HG03575 (cell line): ENCODE measurements at regions not wholly inside any gene's neighbourhood (a gene's known extent, or its start where the extent isn't known, plus 50 kb on each side); places are given as distances from the start of the nearest gene placed in this dataset.
"Not testable (repeated sequence)": the region's sequence is repeated elsewhere in the genome, so short reads cannot be mapped to it uniquely, and the experiment has no call there.

ENCODE experiments used
- ATAC-seq: cut with Tn5 transposase; IDR thresholded peaks from one replicate; pipeline ENCODE4 v1.9.1; 2021; ENCODE audit not compliant: unreplicated experiment, insufficient number of reproducible peaks, low FRiP score; ENCODE audit errors: extremely low read depth

DNA sequence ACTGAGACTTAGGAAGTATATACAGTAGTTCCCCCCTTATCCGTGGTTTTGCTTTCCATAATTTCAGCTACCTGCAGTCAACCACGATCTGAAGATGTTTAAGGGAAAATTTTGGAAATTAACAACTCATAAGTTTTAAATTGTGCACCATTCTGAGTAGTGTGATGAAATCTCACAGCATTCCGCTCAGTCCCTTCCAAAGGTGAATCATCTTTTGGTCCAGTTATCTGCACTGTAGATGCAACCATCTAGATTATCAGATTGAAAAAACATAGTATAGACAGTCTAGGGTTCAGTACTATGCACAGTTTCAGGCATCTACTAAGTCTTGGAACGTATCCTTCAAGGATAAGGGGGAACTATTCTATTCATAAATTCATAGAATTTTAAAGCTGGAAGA is 109.0 kb downstream of the ANXA3 start:
- ATAC-seq, result no peak

DNA sequence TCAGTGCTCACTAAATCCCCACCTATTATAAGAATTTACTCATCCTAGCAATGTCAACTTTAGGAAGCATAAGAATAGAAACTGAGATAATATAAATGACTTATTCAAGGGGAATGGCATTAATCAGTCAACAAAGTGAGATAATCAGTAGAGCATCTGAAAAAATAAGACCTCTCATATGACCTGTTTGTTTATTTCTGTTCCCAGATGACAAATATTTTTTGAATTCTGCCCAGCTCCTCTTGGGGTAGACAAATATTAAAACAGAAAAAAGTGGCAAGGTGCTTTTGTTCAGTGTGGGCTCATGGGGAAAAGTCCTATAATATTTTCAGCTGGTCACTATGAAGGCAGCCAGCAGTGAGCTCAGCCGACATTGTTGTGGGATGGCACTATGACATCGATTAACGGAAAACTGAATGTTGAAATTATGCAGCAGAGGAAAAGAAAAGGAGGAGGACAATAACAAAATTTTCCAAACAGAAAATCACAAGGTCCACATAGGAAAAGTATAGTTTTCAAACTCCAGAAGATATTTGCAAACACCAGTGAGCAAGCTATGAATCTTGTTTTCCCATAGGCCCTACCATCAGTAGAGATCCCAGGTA is 109.6 kb downstream of the ANXA3 start:
- no peak for ATAC-seq

DNA sequence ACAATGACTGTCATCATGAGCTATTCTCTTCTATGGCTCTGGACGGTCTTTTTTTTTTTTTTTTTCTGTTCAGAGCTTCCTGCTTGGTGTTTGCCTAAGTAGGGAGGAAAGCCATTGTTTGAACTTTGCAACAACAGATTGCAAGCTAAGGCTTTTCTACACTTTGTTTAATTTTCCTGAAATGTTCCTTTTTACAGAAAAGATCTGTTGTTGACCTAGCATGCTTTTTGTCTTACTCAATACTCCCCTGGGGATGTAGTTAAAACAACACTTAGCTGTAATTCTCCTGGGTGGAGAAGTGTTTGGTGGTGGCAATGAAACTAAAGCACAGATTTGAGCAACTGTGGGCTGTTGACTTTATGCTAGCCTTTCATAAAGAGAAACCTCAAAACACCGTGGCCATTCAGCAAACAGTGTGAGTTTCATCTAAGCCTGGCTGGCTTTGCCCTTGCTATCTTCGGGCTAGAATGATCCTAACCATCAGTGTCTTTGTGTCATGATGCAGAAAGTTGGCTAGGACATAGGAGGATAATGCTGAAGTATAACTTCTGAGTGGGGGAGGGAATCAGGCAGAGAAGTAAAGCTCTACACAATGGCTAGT is 110.5 kb downstream of the ANXA3 start:
- ATAC-seq, result peak; percentile 72

DNA sequence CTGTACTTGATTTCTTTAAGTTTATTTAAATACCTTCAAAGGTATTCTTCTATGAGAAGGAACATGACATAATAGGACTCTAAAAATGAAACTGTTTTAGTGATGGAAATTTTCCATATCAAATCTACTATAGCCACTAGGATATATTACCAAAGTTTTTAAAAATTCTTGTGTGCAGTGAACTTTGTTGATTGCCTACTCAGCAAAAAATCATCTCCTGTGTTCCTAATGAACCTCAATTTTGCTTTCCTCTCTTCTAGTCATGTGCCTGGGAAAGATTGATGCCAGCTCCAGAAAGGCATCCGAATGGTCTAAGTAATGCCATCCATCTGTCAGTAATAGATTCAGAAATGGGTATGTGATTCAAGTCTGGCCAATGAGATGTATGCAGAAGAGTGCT is 111.1 kb downstream of the ANXA3 start:
- no peak for ATAC-seq

DNA sequence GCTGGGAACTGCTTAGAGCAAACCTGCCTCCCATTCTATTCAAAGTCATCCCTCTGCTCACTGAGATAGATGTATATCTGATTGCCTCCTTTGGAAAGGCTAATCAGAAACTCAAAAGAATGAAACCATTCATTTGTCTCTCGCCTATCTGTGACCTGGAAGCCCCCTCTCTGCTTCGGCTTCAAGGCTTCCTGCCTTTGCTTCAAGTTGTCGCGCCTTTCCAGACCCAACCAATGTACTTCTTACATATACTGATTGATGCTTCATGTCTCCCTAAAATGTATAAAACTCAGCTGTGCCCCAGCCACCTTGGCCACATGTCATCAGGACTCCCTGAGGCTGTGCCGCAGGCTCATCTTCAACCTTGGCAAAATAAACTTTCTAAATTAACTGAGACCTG is 111.9 kb upstream of the BMP2K start:
- ATAC-seq, result not testable (repeated sequence)

DNA sequence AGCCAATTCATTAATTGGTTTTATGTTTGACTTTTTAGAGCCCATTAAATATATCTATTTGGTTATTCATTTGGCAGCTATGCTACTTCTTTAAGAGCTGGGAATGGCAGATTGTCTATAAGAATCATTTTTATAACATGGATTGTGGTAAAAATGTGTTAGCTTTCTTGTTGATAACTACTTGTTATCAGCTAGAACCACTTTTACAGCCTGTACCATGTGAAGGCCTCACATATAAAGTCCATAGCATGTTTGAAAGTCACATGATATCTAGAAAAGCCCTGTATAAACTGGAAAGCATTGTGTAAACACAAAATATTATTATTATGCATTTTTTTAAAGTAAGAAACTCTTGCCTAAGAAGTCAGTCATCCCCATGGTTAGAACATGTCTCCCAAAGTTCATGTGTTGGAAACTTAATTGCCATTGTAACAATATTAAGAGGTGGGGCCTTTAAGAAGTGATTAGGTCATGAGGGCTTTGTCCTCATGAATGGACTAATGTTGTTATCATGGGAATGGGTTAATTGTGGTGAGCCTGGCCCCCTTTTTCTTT is 110.9 kb upstream of the BMP2K start:
- no peak for ATAC-seq

DNA sequence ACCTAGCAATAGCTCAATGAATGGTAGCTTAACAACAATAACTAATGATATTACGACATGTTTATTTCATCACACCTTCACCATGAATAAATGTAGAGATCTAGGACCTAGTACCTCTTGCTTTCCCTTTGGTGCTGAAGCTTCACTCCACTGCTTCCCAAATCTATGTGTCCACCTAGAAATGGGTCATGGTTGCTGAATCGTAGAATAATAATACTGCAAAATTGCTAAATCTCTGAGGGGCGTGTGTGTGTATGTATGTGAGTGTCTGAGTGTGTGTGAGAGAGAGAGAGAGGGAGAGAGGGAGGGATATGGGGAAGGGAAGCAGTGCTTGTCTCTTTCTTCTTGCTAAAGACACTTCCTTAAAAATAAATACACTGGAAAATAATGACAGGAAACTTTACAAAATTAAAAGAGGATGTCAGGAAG is 109.3 kb upstream of the BMP2K start:
- ATAC-seq, result no peak

DNA sequence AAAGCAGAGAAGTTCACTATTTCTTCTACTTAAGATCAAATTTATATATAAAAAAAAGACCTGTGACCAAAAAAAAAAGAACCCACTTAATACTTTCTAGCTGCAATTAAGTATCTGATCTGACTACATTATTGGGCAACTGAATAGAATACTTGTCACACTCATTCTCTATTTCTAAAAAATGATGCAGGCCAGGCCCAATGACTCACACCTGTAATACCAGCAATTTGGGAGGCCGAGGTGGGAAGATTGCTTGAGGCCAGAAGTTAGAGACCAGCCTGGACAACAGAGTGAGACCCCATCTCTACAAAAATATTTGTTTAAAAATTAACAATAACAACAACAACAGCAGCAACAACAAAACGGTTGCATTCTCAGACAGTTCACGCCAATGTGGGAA is 108.8 kb upstream of the BMP2K start:
- ATAC-seq, result no peak

DNA sequence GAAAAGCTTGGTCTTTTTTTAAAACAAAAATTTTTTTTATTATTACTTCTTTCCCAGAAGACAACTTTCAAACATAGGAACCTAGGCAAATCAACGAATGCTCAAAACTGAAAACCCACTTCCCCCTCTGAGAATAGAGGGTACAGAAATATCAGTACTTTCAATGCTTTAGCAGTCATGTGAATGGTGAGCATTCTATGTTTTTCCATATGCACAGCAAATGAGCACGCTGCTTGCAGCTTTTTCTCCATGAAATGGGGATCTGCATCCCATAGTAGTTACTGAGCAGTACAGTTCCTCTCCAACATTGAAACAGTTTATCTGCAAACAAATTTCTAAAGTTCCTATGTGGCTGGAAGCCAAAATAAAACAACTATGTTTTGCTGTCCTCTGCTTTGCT is 108.4 kb upstream of the BMP2K start:
- peak; percentile 75 for ATAC-seq

DNA sequence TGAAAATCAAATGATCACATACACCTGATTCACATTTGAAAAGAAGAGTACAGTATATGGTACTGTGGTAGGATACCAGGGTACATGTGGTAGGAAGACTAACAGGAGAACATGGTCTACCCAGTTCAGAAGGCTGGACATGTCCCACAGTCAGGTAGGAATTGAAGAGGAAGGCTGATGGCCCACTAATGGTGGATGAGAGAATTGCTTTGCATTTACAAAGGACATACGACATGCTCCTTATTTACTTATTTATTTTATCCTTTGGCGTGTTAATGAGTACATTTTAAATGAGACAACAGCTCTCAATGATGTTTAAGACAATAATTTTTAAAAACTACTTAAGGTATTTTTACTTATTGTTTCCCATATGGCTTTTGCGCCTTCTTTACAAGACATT is 106.7 kb upstream of the BMP2K start:
- no peak for ATAC-seq

DNA sequence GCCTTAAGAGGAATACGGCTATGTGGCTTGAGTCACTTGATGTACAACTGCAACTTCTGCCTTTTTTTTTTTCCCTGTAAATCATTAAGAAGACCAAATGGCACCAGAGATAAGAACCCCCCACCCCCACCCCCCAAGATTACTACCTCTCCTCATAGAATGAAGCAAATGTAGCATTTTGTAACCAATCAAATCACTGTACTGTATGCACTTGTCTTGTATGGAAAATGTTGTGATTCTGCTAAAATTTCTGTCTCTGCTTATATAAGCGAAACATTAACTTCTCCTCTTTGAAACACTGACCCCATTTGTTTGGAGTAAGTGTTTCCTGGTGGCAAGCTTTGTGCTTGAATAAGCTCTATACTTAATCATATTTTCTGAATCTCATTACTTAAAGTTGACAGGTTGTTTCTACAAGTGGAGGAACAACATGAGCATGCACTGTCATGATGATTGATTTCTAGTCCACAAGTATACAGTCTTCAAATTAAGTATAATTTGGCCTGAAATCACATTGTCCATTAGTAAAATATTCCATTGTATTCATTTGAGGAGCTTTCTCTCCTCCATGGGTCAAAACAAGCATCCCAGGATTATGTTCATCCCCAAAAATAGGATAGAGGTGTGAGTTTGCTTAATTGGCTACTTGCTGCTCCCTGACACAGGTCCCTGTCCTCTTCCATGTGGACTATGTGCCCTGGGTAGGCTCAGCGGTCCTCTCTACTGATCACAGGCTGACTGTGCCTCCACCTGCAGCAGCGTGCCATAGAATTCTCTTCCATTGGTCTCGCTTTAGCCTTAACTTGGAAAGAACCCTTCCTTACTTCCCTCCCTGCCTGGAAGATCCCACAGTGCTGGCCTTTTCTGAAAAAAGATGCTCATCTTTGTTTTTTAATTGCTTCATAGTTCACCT is 104.0 kb upstream of the BMP2K start:
- ATAC-seq, result no peak

DNA sequence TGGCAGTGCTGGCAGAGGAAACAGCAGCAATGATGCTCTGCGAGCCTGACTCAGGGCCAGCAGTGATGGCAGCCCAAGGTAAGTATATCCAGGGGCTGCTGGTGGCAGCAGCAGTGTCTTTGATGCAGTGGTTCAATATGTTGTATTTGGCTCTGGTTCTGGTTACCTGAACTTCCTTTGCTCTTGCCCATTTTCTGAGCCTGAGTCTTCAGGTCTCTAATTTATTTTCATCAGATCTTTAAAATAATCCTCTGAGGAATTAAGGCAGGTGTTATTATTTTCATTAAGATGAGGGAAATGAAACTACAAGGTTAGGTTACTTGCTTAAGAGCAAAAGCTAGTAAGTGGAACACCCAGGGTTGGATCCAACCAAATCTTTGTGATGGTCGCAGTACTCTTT is 102.8 kb upstream of the BMP2K start:
- no peak for ATAC-seq

DNA sequence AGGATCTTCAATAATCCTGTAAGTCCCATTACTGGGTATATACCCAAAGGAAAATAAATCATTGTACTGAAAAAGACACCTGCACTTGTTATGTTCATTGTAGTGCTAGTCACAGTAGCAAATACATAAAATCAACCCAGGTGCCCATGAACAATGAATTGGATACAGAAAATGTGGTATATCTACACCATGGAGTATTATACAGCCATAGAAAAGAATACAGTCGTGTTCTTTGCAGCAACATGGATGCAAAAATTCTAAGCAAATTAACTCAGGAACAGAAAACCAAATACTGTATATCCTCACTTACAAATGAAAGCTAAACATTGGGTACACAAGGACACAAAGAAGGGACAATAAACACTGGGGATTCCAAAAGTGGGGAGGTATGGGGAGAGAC is 100.8 kb upstream of the BMP2K start:
- no peak for ATAC-seq

DNA sequence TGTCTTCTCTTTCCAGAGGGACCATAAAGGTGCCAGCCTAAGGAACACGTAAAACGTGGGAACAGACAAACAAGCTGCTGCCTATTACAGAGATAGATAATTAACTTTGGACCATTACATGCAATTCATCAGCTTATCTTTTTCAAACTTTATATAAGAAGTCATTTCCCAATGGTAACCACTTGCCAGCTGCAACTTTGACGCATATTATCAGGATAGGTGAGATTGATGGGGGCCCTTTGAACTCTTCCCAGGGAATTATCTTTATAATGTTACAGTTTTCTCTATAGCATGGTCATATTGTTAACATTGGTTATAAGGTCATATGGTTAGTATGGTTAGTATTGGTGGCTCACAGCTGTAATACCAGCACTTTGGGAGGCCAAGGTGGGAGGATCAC is 94.1 kb upstream of the BMP2K start:
- no peak for ATAC-seq

DNA sequence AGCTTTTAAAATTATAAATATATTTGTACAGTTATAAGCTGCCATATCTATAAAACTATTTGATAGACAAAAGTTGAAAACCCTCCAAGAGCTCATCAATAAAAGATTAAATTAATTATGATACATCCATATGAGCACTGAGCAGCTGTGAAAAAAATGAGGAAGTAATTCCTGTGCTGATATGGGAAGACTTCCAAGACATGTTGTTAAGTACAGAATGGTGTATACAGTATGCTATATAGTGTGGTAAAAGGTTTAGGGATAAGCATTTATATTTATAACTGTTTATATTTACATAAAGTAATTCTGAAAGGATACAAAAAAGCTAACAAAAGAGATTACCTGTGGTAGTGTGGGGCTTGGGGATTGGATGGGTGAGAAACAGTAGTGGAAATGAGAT is 92.8 kb upstream of the BMP2K start:
- no peak for ATAC-seq

DNA sequence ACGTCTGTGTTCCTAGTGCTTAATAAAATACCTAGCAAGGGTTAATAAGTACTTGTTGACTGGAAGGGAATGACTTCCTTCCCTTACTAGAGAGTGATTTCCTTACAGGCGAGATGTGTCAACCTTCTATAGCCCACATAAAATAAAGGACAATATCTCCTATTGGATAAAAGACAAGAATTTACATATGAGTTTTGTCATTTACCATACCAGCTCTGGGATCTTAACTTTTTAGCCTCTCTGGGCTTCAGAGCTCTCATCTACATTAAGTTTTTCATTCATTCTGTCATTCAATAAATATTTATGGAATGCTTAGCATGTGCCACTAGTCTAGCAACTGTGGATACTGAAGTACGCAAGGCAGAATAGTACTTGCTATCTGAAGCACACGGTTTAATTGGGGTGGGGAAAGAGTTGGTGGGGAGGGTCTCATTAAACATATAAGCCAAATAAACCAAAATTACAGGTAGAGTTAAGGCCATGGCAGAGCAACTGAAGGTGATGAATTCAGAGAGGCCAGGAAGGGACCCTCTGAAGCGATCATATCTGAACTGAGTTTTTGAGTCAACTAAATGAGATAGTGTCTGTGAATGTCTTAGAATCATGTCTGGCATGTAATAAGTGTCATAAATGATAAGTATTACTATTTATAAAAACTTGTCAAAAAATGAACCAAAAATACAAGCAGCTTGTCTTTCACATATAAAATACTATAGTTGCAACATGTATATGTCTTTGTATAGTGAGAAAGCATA is 91.6 kb upstream of the BMP2K start:
- ATAC-seq, result no peak

DNA sequence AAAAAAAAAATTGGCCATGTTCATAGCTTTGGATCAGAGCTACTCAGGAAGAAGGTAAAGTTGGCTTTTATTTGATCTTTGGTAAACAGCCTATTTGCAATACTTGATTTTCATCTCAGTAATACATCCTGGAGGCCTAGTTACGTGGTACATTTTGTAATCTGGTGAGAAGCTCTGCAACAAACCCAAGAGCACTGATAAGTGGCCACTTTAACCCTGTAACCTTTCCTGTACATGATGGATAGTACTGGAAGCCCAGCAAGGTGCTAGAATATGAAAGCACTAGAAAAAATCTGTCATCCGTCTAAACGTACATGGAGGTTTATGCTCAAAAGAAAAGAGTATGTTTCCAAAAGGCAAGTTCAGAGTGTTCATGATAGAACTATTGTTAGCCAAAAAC is 88.3 kb upstream of the BMP2K start:
- no peak for ATAC-seq

DNA sequence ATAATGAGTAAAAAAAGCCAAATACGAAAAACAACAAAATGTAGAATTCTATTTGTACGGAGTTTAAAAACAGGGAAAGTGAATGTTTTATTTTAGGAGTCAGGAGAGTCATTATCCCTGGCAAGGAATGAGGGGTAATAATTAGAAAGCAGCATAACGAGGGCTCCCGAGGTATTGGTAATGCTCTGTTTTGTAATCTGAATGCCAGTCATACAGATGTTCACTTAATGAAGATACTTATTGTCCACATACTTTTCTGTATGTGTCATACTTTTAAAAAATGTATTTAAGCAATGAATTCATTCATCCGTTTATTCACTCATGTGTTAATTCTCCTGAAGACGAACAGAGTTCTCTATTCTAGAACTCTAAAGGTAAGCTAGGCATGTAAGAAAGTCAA is 87.8 kb upstream of the BMP2K start:
- no peak for ATAC-seq

DNA sequence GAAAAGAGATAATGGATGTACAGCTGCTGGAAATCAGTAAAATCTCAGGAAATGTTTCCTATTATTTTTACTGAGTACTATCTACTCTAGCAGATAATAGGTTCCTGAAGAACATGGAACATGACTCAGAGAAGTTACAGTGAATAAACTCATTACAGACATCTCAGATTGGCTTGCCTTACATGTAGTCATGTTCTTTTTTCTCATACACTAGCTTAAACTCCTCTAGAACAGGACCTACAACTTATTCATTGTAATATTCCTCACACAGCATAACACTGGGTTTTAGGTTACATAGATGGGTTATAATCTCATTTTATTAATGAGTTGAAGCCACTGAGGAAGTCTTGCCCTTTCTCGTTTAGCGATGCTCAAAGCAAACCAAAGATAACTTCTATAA is 86.9 kb upstream of the BMP2K start:
- no peak for ATAC-seq
